Stimulated activated CD4-positive, alpha-beta T cell treated with anti-CD3 and anti-CD28 coated beads, Interleukin-12 subunit alpha, Interleukin-12 subunit beta, amount 100 ng/mL, for 24 hours (primary cell): ENCODE measurements at regions not wholly inside any gene's neighbourhood (a gene's known extent, or its start where the extent isn't known, plus 50 kb on each side); places are given as distances from the start of the nearest gene placed in this dataset.
"Not testable (repeated sequence)": the region's sequence is repeated elsewhere in the genome, so short reads cannot be mapped to it uniquely, and the experiment has no call there.

Source experiments
- DNase-seq, 2 experiments: peaks; one replicate each; pipeline ENCODE4 v3.0.0-alpha.2; 2020; ENCODE audit warnings: low read depth in 2 of 2

DNA sequence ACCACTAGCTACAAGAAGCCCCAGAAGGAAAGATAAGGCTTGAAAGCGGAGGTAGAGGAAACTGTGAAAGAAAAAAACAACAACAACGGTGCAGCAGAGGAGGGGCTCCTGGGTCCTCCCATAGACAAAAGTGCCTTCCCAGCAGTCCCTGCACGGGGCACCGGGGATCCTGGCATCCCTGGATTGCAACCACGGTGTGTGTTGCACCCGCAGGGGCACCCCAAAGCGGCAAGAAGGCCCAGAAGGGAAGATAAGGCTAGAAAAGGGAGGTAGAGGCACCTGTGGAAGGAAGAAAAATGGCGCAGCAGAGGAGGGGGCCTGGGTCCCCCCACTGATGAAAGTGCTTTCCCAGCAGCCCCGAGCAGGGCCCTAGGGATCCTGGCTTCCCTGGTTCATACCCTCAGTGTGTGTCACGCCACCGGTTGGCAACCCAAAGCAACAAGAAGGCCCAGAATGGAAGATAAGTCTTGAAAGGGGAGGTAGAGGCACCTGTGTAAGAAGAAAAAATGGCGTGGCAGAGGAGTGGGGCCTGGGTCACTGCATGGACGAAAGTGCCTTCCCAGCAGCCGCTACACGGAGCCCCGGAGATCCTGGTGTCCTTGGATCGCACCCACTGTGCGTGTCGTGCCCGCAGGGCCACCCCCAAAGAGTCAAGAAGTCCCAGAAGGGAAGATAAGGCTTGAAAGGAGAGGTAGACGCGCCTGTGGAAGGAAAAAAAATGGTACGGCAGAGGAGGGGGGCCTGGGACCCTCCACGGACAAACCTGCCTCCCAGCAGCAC is 281.0 kb downstream of the ALG10 start:
- DNase-seq = no peak

DNA sequence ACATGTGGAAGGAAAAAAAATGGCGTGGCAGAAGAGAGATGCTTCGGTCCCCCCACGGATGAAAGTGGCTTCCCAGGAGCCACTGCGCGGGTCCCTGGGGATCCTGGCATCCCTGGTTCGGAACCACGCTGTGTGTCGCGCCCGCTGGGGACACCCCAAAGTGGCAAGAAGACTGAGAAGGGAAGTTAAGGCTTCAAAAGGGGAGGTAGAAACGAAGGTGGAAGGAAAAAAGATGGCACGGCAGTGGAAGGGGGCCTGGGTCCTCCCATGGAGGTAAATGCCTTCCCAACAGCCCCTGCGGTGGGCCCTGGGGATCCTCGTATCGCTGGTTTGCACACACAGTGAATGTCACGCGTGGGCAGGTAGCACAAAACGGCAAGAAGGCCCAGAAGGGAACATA is 281.7 kb downstream of the ALG10 start:
- no peak for DNase-seq

GRCh38 chr12:34304546-34304945 is 282.2 kb downstream of the ALG10 start:
- no peak for DNase-seq

- no peak for DNase-seq
Observed at GRCh38 chr12:34305176-34305575, 282.9 kb downstream of the ALG10 start.

- DNase-seq = no peak
Observed at GRCh38 chr12:34306133-34306830, 284.0 kb downstream of the ALG10 start.

- DNase-seq = not testable (repeated sequence)
Observed at GRCh38 chr12:34309806-34310804, 287.8 kb downstream of the ALG10 start.

DNA sequence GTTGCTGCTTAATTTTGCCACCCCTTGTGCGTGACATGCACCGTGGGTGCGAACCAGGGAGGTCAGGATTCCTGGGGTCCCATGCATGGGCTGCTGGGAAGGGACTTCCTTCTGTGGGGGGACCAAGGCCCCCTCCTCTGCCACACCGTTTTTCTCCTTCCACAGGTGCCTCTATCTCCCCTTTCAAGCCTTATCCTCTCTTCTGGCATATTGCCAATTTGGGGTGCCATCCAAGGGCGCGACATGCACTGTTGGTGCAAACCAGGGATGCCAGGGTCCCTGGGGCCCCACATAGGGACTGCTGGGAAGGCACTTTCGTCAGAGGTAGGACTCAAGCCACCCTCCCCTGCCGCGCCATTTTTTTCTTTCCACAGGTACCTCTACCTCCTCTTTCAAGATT is 289.0 kb downstream of the ALG10 start:
- no peak for DNase-seq

DNA sequence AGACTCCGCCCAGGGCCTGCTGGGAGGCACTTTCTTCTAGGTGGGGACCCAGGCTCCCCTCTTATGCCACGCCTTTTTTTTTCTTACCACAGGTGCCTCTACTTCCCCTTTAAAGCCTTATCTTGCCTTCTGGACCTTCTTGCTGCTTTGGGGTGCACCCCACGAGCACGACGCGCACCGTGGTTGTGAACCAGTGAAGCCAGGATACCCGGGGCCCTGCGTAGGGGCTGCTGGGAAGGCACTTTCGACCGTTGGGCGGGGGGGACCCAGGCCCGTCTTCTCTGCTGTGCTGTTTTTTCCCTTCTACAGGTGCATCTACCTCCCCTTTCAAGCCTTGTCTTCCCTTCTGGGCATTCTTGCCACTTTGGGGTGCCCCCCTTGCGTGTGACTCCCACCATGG is 305.4 kb downstream of the ALG10 start:
- DNase-seq = no peak

DNA sequence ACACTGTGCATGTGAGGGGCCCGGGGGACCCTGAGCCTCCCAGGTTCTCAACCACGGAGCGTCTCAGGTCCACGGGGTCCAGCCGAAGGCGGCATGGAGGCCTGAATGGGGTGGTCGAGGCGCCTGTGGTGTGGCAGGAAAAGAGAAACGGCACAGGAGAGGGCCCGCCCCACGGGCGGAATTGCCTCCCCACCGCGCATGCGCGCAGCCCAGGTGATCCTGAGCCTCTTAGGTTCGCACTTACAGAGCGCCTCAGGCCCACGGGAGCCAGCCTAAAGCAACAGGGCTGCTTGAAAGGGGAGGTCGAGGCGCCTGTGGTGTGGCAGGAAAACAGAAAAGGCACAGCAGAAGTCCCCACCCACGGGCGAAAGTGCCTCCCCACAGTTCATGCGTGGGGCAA is 311.0 kb downstream of the ALG10 start:
- no peak for DNase-seq

- DNase-seq = no peak
Observed at GRCh38 chr12:34334538-34334937, 312.2 kb downstream of the ALG10 start.

GRCh38 chr12:34334953-34335743 is 312.9 kb downstream of the ALG10 start:
- DNase-seq = no peak

DNA sequence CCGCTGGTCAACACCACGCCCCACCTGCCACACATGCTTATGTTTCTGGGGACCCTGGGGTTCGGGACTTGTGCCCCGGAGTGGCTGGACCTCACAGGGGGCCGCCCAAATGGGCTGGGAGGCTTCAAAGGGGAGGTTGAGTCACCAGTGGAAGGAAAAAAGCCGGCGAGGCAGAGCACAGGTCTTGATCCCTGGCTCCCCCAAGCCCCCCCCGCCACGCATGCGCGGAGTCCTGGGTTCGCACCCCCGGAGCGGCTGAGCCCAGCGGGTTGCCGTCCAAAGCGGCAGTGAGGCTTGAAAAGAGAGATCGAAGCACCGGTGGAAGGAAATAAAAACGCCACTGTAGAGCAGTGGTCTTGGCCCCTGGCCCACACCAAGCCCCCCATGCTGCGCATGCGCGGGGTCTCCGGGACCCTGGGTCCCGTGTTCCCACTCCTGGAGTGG is 313.5 kb downstream of the ALG10 start:
- no peak for DNase-seq

DNA sequence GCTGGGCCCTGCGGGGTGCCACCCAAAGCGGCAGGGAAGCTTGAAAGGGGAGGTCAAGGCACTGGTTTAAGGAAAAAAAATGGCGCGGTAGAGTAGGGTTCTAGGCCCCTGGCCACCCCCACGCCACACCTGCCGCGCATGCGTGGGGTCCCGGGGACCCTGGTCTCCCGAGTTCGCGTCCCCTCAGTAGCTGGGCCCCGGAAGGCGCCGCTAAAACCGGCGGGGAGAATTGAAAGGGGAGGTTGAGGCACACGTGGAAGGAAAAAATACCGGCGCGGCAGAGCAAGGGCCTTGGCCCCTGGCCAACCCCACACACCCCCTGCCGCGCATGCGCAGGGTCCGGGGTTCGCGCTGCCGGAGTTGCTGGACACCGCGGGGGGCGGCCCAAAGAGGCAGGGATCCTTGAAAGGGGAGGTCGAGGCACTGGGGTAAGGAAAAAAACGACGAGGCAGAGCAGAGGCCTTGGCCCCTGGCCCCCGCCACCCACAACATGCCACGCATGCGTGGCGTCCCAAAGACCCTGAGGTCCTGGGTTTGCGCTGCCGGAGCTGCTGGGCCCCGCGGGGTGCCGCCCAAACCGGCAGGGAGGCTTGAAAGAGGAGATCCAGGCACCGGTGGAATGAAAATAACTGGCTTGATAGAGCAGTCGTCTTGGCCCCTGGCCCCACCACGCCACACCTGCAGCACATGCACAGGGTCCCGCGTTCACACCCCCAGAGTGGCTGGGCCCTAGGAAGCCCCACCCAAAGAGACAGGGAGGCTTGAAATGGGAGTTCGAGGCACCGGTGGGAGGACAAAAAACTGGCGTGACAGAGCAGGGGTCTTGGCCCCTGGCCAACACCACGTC is 314.5 kb downstream of the ALG10 start:
- no peak for DNase-seq

DNA sequence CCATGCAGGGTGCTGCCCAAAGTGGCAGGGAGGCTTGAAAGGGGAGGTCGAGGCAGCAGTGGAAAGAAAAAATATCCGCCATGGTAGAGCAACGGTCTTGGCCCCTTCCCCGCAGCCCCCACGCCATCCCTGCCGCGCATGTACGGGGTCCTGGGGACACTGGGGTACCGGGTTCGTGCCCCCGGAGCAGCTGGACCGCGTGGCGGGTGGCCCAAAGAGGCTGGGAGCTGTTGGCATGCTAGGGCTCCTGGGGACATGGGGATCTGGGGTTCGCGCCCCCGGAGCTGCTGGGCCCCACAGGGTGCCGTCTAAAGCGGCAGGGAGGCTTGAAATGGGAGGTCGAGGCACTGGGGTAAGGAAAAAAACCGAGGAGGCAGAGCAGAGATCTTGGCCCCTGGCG is 316.5 kb downstream of the ALG10 start:
- DNase-seq = no peak

- DNase-seq = no peak
Observed at GRCh38 chr12:34339922-34340321, 317.6 kb downstream of the ALG10 start.

DNA sequence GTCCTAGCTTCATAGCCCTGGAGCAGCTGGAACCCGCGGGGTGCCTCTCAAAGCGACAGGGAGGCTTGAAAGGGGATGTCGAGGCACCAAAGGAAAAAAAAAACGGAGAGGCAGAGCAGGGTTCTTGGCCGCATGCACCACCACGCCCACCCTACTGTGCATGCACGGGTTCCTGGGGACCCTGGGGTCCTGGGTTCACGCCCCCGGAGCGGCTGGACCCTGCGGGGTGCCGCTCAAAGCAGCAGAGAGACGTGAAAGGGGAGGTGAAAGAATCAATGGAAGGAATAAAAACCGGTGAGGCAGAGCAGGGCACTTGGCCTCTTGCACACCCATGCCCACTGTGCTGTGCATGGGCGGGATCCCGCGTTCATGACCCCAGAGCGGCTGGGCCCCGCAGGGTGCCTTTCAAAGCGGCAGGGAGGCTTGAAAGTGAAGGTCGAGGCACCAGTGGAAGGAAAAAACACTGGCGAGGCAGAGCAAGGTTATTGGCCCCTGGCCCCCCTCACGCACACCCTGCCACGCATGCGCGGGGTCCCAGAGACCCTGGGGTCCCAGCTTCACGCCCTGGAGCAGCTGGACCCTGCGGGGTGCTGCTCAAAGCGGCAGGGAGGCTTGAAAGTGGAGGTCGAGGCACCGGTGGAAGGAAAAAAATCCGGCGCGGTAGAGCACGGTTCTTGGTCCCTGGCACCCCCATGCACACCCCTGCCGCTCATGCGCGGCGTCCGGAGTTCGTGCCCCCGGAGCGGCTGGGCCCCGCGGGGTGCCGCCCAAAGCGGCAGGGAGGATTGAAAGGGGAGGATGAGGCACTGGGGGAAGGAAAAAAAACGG is 318.5 kb downstream of the ALG10 start:
- DNase-seq = no peak

GRCh38 chr12:34341362-34341733 is 319.1 kb downstream of the ALG10 start:
- no peak for DNase-seq

DNA sequence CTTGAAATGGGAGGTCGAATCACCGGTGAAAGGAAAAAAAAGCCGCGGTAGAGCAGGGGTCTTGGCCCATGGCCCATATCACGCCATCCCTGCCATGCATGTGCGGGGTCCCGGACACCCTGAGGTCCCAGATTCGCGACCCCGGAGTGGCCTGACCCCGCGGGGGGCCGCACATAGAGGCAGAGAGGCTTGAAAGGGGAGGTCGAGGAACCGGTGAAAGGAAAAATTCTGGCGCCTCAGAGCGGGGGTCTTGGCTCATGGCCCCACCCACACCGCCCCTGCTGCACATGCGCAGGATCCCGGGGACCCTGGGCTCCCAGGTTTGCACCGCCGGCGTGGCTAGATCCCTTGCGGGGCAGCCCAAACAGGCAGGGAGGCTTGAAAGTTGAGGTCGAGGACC is 319.8 kb downstream of the ALG10 start:
- DNase-seq = no peak

DNA sequence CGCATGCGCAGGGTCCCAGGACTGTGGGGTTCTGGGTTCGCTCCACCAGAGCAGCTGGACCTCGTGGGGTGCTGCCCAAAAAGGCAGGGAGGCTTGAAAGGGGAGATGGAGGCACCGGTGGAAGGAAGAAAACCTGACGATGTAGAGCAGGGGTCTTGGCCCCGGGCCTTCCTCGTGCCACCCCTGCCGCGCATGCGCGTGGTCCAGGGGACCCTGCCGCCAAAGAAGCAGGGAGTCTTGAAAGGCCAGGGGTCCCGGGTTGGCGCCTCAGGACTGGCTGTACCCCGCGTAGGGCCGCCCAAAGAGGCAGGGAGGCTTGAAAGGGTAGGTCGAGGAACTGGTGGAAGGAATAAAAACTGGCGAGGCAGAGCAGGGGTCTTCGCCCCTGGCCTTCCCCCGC is 321.0 kb downstream of the ALG10 start:
- DNase-seq = no peak

DNA sequence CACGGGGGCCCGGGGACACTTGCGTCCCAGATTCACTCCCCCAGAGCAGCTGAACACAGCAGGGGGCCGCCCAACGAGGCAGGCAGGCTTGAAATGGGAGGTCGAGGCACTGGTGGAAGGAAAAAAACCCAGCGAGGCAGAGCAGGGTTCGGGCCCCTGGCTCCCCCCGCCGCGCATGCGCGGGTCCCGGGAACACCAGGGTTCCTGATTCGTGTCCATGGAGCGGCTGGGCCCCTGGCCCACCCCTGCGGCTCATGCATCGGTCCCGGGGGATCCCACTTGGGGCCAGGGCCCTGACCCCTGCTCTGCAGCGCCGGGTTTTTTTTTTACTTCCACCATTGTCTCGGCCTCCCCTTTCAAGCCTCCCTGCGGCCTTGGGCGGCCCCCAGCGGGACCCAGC is 321.5 kb downstream of the ALG10 start:
- no peak for DNase-seq
